GM12878 (cell line): ENCODE measurements at regions not wholly inside any gene's neighbourhood (a gene's known extent, or its start where the extent isn't known, plus 50 kb on each side); places are given as distances from the start of the nearest gene placed in this dataset.

Source experiments
- ATAC-seq: fragments of 200-7000 bp; cut with Tn5 transposase; 3 replicates; pipeline ENCODE4 v1.9.1; 2020; ENCODE audit warnings: mild to moderate bottlenecking, moderate library complexity
- BruUV-seq: library from RNA; stranded (reverse); fragments of 400-500 nt; replicated peaks from 2 replicates; lab custom pipeline; 2021; lab: Mats Ljungman, UMichigan
- CTCF ChIA-PET: fragments of 300-600 bp; sonication (Branson Sonifier 250); formaldehyde crosslinking; extraction: SDS; loops from one replicate; lab custom pipeline; 2021; ENCODE audit warnings: inconsistent platforms; lab: Yijun Ruan, JAX
- POLR2A ChIA-PET: fragments of 350-600 bp; formaldehyde crosslinking; extraction: SDS; loops from one replicate; lab custom pipeline; 2021; ENCODE audit warnings: inconsistent platforms; lab: Charles Lee
- RAD21 ChIA-PET: fragments of 300-600 bp; sonication (Branson Sonifier 250); formaldehyde crosslinking; loops from one replicate; lab custom pipeline; 2023; ENCODE audit warnings: antibody characterized with exemption; ENCODE audit not compliant: unreplicated experiment; lab: Charles Lee
- SMC1A ChIA-PET: fragments of 300-600 bp; sonication (Branson Sonifier 250); formaldehyde crosslinking; loops from one replicate; lab custom pipeline; 2023; ENCODE audit not compliant: unreplicated experiment, uncharacterized antibody; lab: Charles Lee
- DNase-seq: peaks from one replicate; pipeline ENCODE4 v3.0.0-alpha.2; 2011; ENCODE audit warnings: low read depth, low spot score
- FAIRE-seq: peaks from 3 replicates; lab custom pipeline; 2011; peaks lifted over from hg19 to GRCh38; lab: Jason Lieb, UNC
- H2AFZ ChIP-seq: 2 replicates; pipeline ENCODE4 v1.6.0; 2011; ENCODE audit warnings: low read depth, low read length, control low read depth; ENCODE audit not compliant: control insufficient read depth
- H3K27ac ChIP-seq: 2 replicates; pipeline ENCODE4 v1.5.1; 2011; ENCODE audit warnings: control low read depth; ENCODE audit not compliant: control insufficient read depth, insufficient read depth
- H3K27me3 ChIP-seq, 2 experiments: replicated peaks in 1 of 2; 2 replicates each; pipeline versions ENCODE4 v1.6.0 to v1.6.1; 2011; ENCODE audit warnings: low read length in 1 of 2; ENCODE audit not compliant: control insufficient read depth in 2 of 2, insufficient read depth in 2 of 2
- H3K36me3 ChIP-seq, 2 experiments: 2 replicates each; pipeline ENCODE4 v1.5.1; 2011; ENCODE audit warnings: low read length in 1 of 2; ENCODE audit not compliant: control insufficient read depth in 2 of 2, insufficient read depth in 2 of 2
- H3K4me1 ChIP-seq: 2 replicates; pipeline ENCODE4 v1.6.1; 2011; ENCODE audit warnings: mild to moderate bottlenecking, low read length, moderate library complexity, mixed read lengths; ENCODE audit not compliant: control insufficient read depth, insufficient read depth
- H3K4me2 ChIP-seq: 2 replicates; pipeline ENCODE4 v1.6.0; 2011; ENCODE audit warnings: control low read depth; ENCODE audit not compliant: control insufficient read depth, insufficient read depth
- H3K4me3 ChIP-seq: fragments of 200-600 bp; sonication (generic); 2 replicates; pipeline ENCODE4 v1.5.1; 2016
- H3K79me2 ChIP-seq: 2 replicates; pipeline ENCODE4 v1.6.0; 2011; ENCODE audit warnings: low read length; ENCODE audit not compliant: control insufficient read depth, insufficient read depth
- H3K9ac ChIP-seq: 2 replicates; pipeline ENCODE4 v1.8.0; 2011; ENCODE audit warnings: low read length, control low read depth, mixed read lengths; ENCODE audit not compliant: control insufficient read depth, insufficient read depth
- H3K9me3 ChIP-seq: replicated peaks from 3 replicates; pipeline ENCODE4 v1.5.1; 2011; ENCODE audit warnings: mild to moderate bottlenecking, low read length; ENCODE audit not compliant: control insufficient read depth, insufficient read depth
- H4K20me1 ChIP-seq: 2 replicates; pipeline ENCODE4 v1.6.0; 2011; ENCODE audit not compliant: control insufficient read depth, insufficient read depth
- BMI1 ChIP-seq: fragments of 450-650 bp; IDR thresholded peaks from 2 replicates; pipeline ENCODE4 v1.6.1; 2016; ENCODE audit warnings: mild to moderate bottlenecking, moderate library complexity, borderline replicate concordance
- CBX3 ChIP-seq: fragments of 200-600 bp; sonication (generic); IDR thresholded peaks from 2 replicates; pipeline ENCODE4 v1.6.1; 2016; ENCODE audit warnings: low read depth, borderline replicate concordance
- POLR2AphosphoS2 ChIP-seq: IDR thresholded peaks from 2 replicates; pipeline ENCODE4 v1.6.1; 2011; ENCODE audit warnings: low read depth, mild to moderate bottlenecking, low read length, improper control_type of control experiment, moderate library complexity
- RB1 ChIP-seq: fragments of 450-650 bp; formaldehyde crosslinking; IDR thresholded peaks from 2 replicates; pipeline ENCODE4 v1.6.1; 2017; ENCODE audit warnings: mild to moderate bottlenecking, borderline replicate concordance
- RFX5 ChIP-seq: IDR thresholded peaks from 2 replicates; pipeline ENCODE4 v1.6.1; 2011; ENCODE audit warnings: low read depth, low read length, improper control_type of control experiment
- SMARCA5 ChIP-seq: fragments of 450-650 bp; IDR thresholded peaks from 2 replicates; pipeline ENCODE4 v1.6.1; 2017; ENCODE audit warnings: mild to moderate bottlenecking
- SUPT20H ChIP-seq: IDR thresholded peaks from 2 replicates; pipeline ENCODE4 v1.6.1; 2011; ENCODE audit warnings: low read depth, mild to moderate bottlenecking, low read length, moderate library complexity, borderline replicate concordance; ENCODE audit not compliant: control insufficient read depth
- TCF12 ChIP-seq: IDR thresholded peaks from 2 replicates; pipeline ENCODE4 v1.6.1; 2011; ENCODE audit warnings: low read depth, mild to moderate bottlenecking, low read length
- ZBED1 ChIP-seq: IDR thresholded peaks from 2 replicates; pipeline ENCODE4 v1.6.1; 2016; ENCODE audit warnings: borderline replicate concordance
- ZNF207 ChIP-seq: fragments of 450-650 bp; IDR thresholded peaks from 2 replicates; pipeline ENCODE4 v1.6.1; 2014; ENCODE audit warnings: antibody characterized with exemption, mild to moderate bottlenecking, borderline replicate concordance
- WGBS: methylation state at CpG from one replicate; pipeline ENCODE4 v1.1.6; 2016; ENCODE audit warnings: low lambda C conversion rate; ENCODE audit not compliant: insufficient replicate concordance, insufficient coverage; ENCODE audit errors: missing lambda C conversion rate; 5-methylcytosine and 5-hydroxymethylcytosine counted together
- in situ Hi-C: fragments of 300-500 bp; cut with MboI; formaldehyde crosslinking; loops from 9 replicates; pipeline ENCODE4 v1.14.3; 2018; ENCODE audit warnings: mixed read lengths
- intact Hi-C: fragments of 100-400 bp; cut with micrococcal nuclease; formaldehyde crosslinking; loops from one replicate; pipeline ENCODE4 v1.14.2; 2022; ENCODE audit not compliant: unreplicated experiment
- TF ChIP-seq, protein P1 (sequence below): IDR thresholded peaks from 2 replicates; pipeline ENCODE4 v1.6.1; 2012; ENCODE audit warnings: low read depth, low read length, improper control_type of control experiment
- TF ChIP-seq, protein P2 (sequence below): fragments of 450-650 bp; IDR thresholded peaks from 2 replicates; pipeline ENCODE4 v1.6.1; 2016; ENCODE audit warnings: mild to moderate bottlenecking
- TF ChIP-seq, protein P3 (sequence below): IDR thresholded peaks from 2 replicates; pipeline ENCODE4 v1.6.1; 2012; ENCODE audit warnings: low read length, inconsistent platforms

DNA sequence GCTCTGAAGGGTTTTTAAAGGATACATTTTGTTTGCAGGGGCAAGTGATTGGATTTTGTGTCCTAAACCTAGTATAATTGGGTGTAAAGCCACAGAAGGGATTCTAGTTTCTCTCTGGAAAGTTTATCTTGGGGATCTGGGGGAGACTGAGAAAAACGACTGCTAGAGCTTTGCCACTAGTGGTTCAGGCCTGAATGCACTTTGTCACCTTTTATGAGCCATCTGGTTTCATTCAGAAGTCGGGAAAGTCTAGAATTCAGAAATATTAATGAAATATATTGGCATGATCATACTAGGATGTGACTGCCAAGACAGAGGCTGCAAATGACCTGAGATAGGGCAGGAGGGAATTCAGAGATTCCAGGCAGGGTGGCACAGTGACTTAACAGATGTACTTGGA, 111.5 kb upstream of the KCNK2 start:
- Histone ChIP-seq H3K36me3 (no peaks in the 10 kb centered on the region), H3K4me1 (no peaks in the 10 kb centered on the region), H3K27ac (no peak overlapping the region), H3K4me3 (no peak overlapping the region), H2AFZ (no peak overlapping the region), H3K9me3 (no peaks in the 10 kb centered on the region), H3K27me3 (no peaks in the 10 kb centered on the region; a peak in 2 of 4 replicates), H3K79me2 (no peaks in the 10 kb centered on the region), H3K4me2 (no peak overlapping the region), H4K20me1 (no peaks in the 10 kb centered on the region), H3K9ac (no peak overlapping the region)
- intact Hi-C loops: no loop called here
- no peak for DNase-seq
- ChIA-PET CTCF (interaction anchor here (1.0 kb wide), 1 partner anchor 9 kb away, joined by 3 read pairs; no protein-coding TSS in a partner anchor), POLR2A (no interaction called here), RAD21 (no interaction called here), SMC1A (interaction anchor here (1.6 kb wide), 1 partner anchor 10 kb away, joined by 5 read pairs; no protein-coding TSS in a partner anchor)
- BruUV-seq: no TSS peak
- no peak for FAIRE-seq
- no peak for ATAC-seq
- WGBS: 0% methylated on average over 2 of the region's 2 CpGs
- in situ Hi-C loops: no loop called here
- TF ChIP-seq, protein P1, sequence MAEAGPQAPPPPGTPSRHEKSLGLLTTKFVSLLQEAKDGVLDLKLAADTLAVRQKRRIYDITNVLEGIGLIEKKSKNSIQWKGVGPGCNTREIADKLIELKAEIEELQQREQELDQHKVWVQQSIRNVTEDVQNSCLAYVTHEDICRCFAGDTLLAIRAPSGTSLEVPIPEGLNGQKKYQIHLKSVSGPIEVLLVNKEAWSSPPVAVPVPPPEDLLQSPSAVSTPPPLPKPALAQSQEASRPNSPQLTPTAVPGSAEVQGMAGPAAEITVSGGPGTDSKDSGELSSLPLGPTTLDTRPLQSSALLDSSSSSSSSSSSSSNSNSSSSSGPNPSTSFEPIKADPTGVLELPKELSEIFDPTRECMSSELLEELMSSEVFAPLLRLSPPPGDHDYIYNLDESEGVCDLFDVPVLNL: no peak
- TF ChIP-seq, protein P2, sequence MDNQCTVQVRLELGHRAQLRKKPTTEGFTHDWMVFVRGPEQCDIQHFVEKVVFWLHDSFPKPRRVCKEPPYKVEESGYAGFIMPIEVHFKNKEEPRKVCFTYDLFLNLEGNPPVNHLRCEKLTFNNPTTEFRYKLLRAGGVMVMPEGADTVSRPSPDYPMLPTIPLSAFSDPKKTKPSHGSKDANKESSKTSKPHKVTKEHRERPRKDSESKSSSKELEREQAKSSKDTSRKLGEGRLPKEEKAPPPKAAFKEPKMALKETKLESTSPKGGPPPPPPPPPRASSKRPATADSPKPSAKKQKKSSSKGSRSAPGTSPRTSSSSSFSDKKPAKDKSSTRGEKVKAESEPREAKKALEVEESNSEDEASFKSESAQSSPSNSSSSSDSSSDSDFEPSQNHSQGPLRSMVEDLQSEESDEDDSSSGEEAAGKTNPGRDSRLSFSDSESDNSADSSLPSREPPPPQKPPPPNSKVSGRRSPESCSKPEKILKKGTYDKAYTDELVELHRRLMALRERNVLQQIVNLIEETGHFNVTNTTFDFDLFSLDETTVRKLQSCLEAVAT: no peak
- TF ChIP-seq SUPT20H: no peak

DNA sequence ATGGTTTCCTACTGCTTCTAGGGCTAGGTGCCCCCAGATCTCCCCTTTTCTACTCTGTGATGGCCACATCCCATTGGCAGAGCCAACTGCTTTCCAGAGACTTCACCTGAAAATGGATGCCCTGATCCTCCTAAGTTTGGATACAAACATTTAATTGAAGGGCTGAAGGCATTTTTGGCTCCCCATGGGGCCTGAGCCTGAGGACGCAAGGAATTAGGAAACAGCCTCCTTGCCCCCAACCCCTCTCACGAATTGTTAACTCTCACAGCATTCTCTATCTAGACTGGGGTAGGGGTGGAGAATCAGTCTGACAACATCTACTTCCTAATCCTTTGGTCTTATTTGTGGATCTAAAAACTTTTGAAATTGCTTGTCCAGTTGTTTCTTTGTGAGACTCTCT, 108.5 kb upstream of the KCNK2 start:
- Histone ChIP-seq H3K4me3 (no peak overlapping the region), H3K9ac (no peak overlapping the region), H3K27ac (no peak overlapping the region), H2AFZ (no peak overlapping the region), H4K20me1 (no peaks in the 10 kb centered on the region), H3K4me1 (no peaks in the 10 kb centered on the region), H3K9me3 (no peaks in the 10 kb centered on the region), H3K4me2 (no peak overlapping the region), H3K36me3 (no peaks in the 10 kb centered on the region), H3K27me3 (no peaks in the 10 kb centered on the region; a peak in 2 of 4 replicates), H3K79me2 (no peaks in the 10 kb centered on the region)
- in situ Hi-C loops (no loop called here), intact Hi-C loops (no loop called here)
- no peak for FAIRE-seq
- TF ChIP-seq BMI1 (no peak), CBX3 (no peak), SMARCA5 (no peak), RB1 (no peak), POLR2AphosphoS2 (no peak), ZNF207 (no peak), TCF12 (no peak), ZBED1 (no peak), RFX5 (no peak)
- TF ChIP-seq, protein P3, sequence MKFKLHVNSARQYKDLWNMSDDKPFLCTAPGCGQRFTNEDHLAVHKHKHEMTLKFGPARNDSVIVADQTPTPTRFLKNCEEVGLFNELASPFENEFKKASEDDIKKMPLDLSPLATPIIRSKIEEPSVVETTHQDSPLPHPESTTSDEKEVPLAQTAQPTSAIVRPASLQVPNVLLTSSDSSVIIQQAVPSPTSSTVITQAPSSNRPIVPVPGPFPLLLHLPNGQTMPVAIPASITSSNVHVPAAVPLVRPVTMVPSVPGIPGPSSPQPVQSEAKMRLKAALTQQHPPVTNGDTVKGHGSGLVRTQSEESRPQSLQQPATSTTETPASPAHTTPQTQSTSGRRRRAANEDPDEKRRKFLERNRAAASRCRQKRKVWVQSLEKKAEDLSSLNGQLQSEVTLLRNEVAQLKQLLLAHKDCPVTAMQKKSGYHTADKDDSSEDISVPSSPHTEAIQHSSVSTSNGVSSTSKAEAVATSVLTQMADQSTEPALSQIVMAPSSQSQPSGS: no peak
- WGBS: 0% methylated on average over 2 of the region's 2 CpGs
- no TSS peak for BruUV-seq
- RAD21 ChIA-PET: no interaction called here
- no peak for ATAC-seq
- CTCF ChIA-PET: no interaction called here
- POLR2A ChIA-PET: no interaction called here
- SMC1A ChIA-PET: no interaction called here
- no peak for DNase-seq
